ENCODE measurements at regions not wholly inside any gene's neighbourhood (a gene's known extent, or its start where the extent isn't known, plus 50 kb on each side); places are given as distances from the start of the nearest gene placed in this dataset.

GRCh38 chr16:22732959-22733358 lies 81.0 kb upstream of the HS3ST2 start (continued):
- TF ChIP-seq ZNF462 (CRISPR knock-in tag; IDR thresholded peaks at IDR 0.05) (no peak), ETS1 (IDR thresholded peaks at IDR 0.05) (no peak), NANOG (IDR thresholded peaks at IDR 0.05; ENCODE audit: borderline replicate concordance) (no peak), ZNF331 (CRISPR knock-in tag; IDR thresholded peaks at IDR 0.05; ENCODE audit: low read depth) (no peak), POLR2AphosphoS5 (IDR thresholded peaks at IDR 0.05; ENCODE audit: low read depth) (no peak)

GRCh38 chr16:22734368-22734767 lies 79.6 kb upstream of the HS3ST2 start:
- Histone ChIP-seq H3K36me3 (ENCODE audit: insufficient read depth) (no peaks in the 10 kb centered on the region), H3K27ac (ENCODE audit: low read depth) (no peak overlapping the region), H3K9me2 (ENCODE audit: insufficient read depth) (no peaks in the 10 kb centered on the region; the same call in 1 of the 2 replicates), H4K20me1 (replicated peaks; ENCODE audit: insufficient read depth) (no peaks in the 10 kb centered on the region), H3K27me3 (ENCODE audit: insufficient read depth) (no peaks in the 10 kb centered on the region), H2AFZ (peak overlapping the region; percentile 39), H3K4me1 (ENCODE audit: insufficient read depth) (no peaks in the 10 kb centered on the region), H3F3A (replicated peaks; ENCODE audit: low read depth) (no peaks in the 10 kb centered on the region), H3K4me2 (no peak overlapping the region), H3K79me2 (replicated peaks; ENCODE audit: insufficient read depth) (no peaks in the 10 kb centered on the region), H3K4me3 (no peak overlapping the region)
- DNase-seq (ENCODE audit: low spot score): no peak
- H3K27ac Mint-ChIP-seq: no peak overlapping the region
- peaks cover 2% of the 10 kb centered on the region; the same call in 1 of the 3 replicates for H3K4me1 Mint-ChIP-seq
- ATAC-seq: peak; percentile 59
- H3K9me3 Mint-ChIP-seq: no peaks in the 10 kb centered on the region
- no peaks in the 10 kb centered on the region for H3K36me3 Mint-ChIP-seq (ENCODE audit: low read depth)
- no peak overlapping the region for H3K4me3 Mint-ChIP-seq
- H3K27me3 Mint-ChIP-seq (ENCODE audit: insufficient read depth, low read depth, poor library complexity): peaks cover 2% of the 10 kb centered on the region
- TF ChIP-seq POLR2AphosphoS5 (IDR thresholded peaks at IDR 0.05; ENCODE audit: low read depth) (no peak), STAT1 (IDR thresholded peaks at IDR 0.05; ENCODE audit: unreplicated experiment) (no peak), REST (IDR thresholded peaks at IDR 0.05; ENCODE audit: unreplicated experiment) (no peak), ZNF331 (CRISPR knock-in tag; IDR thresholded peaks at IDR 0.05; ENCODE audit: low read depth) (no peak), EZH2 (IDR thresholded peaks at IDR 0.05; ENCODE audit: low read depth, unreplicated experiment) (no peak), NANOG (IDR thresholded peaks at IDR 0.05; ENCODE audit: borderline replicate concordance) (no peak), JUNB (IDR thresholded peaks at IDR 0.05; ENCODE audit: unreplicated experiment) (no peak), CTCF (conservative IDR thresholded peaks at IDR 0.05; ENCODE audit: low read depth in 2 of 2) (no peak), ETS1 (IDR thresholded peaks at IDR 0.05) (no peak), CREB1 (CRISPR knock-in tag; IDR thresholded peaks at IDR 0.05; ENCODE audit: low read depth) (no peak)
